H1 (cell line): ENCODE measurements at regions not wholly inside any gene's neighbourhood (a gene's known extent, or its start where the extent isn't known, plus 50 kb on each side); places are given as distances from the start of the nearest gene placed in this dataset.

Experiments used
- ASH2L ChIP-seq: fragments of 200-600, 300-600 bp; sonication (generic); IDR thresholded peaks from one replicate; pipeline ENCODE4 v1.7.1; 2017; ENCODE audit warnings: low read length
- EGR1 ChIP-seq: IDR thresholded peaks from 2 replicates; pipeline ENCODE4 v1.6.1; 2011; ENCODE audit warnings: low read depth, low read length, borderline replicate concordance
- NRF1 ChIP-seq: IDR thresholded peaks from 2 replicates; pipeline ENCODE4 v1.6.1; 2011; ENCODE audit warnings: mild to moderate bottlenecking, low read depth, low read length, improper control_type of control experiment
- SP1 ChIP-seq: IDR thresholded peaks from 2 replicates; pipeline ENCODE4 v1.6.1; 2011; ENCODE audit warnings: low read depth, low read length

- no peak for TF ChIP-seq EGR1
- TF ChIP-seq NRF1, result no peak
- TF ChIP-seq SP1, result no peak
- no peak for TF ChIP-seq ASH2L
Observed at GRCh38 chr1:245008761-245009160, 144.4 kb upstream of the HNRNPU start (continued).
